CD14-positive monocyte (primary cell): ENCODE measurements at regions not wholly inside any gene's neighbourhood (a gene's known extent, or its start where the extent isn't known, plus 50 kb on each side); places are given as distances from the start of the nearest gene placed in this dataset.
A peak's percentile ranks its signal among the peaks of the same experiment; 100 is the strongest.

Experiments
- DNase-seq, 3 donors: peaks; one replicate each; pipeline ENCODE4 v3.0.0-alpha.2; 2011 to 2022
- H2AFZ ChIP-seq: 2 replicates; pipeline ENCODE4 v1.6.0; 2012; ENCODE audit warnings: mild to moderate bottlenecking, low read depth, low read length, inconsistent platforms; ENCODE audit not compliant: insufficient read depth, poor library complexity, severe bottlenecking
- H3K27ac ChIP-seq, 2 donors: 1 replicate in 1 of 2; 2 replicates in 1 of 2; pipeline ENCODE4 v1.5.1; 2012 to 2013; ENCODE audit warnings: low read length in 2 of 2, control low read depth in 1 of 2, inconsistent platforms in 1 of 2, low read depth in 1 of 2, mild to moderate bottlenecking in 1 of 2
- H3K27me3 ChIP-seq, 2 donors: one replicate each; pipeline versions ENCODE4 v1.6.0 to v1.6.1; 2011 to 2013; ENCODE audit warnings: low read length in 2 of 2; ENCODE audit not compliant: control insufficient read depth in 2 of 2, insufficient read depth in 2 of 2
- H3K36me3 ChIP-seq, 2 donors: replicated peaks in 1 of 2; 1 replicate in 1 of 2; 2 replicates in 1 of 2; pipeline versions ENCODE4 v1.5.1 to v1.6.1; 2012 to 2013; ENCODE audit warnings: low read length in 2 of 2, control low read depth in 1 of 2, inconsistent platforms in 1 of 2, mild to moderate bottlenecking in 1 of 2; ENCODE audit not compliant: insufficient read depth in 2 of 2, control insufficient read depth in 1 of 2
- H3K4me1 ChIP-seq, 2 donors: 1 replicate in 1 of 2; 2 replicates in 1 of 2; pipeline versions ENCODE4 v1.5.1 to v1.6.1; 2012 to 2013; ENCODE audit warnings: low read length in 2 of 2, control low read depth in 1 of 2, inconsistent platforms in 1 of 2, mild to moderate bottlenecking in 1 of 2, moderate library complexity in 1 of 2; ENCODE audit not compliant: insufficient read depth in 2 of 2, control insufficient read depth in 1 of 2
- H3K4me2 ChIP-seq: replicated peaks from 2 replicates; pipeline ENCODE3; 2012; ENCODE audit warnings: low read length, moderate library complexity, mild to moderate bottlenecking; ENCODE audit not compliant: poor library complexity, severe bottlenecking; ENCODE audit errors: extremely low read depth
- H3K4me3 ChIP-seq, 3 experiments: fragments of 200-600 bp in 1 of 3; sonication (generic) in 1 of 3; replicated peaks in 1 of 3; 1 replicate in 2 of 3; 2 replicates in 1 of 3; pipeline ENCODE4 v1.5.1; 2011 to 2013; ENCODE audit warnings: low read length in 3 of 3, mild to moderate bottlenecking in 3 of 3, control low read depth in 2 of 3, low read depth in 2 of 3, inconsistent platforms in 1 of 3, moderate library complexity in 1 of 3
- H3K79me2 ChIP-seq: 2 replicates; pipeline ENCODE4 v1.6.0; 2012; ENCODE audit warnings: mild to moderate bottlenecking, control low read depth, inconsistent platforms, low read length, moderate library complexity; ENCODE audit not compliant: insufficient read depth
- H3K9ac ChIP-seq: 2 replicates; pipeline ENCODE4 v1.6.0; 2017; ENCODE audit warnings: low read length, mild to moderate bottlenecking; ENCODE audit not compliant: insufficient read depth, poor library complexity, severe bottlenecking
- H3K9me3 ChIP-seq, 2 donors: replicated peaks in 1 of 2; 1 replicate in 1 of 2; 2 replicates in 1 of 2; pipeline versions ENCODE4 v1.5.1 to v1.6.1; 2012 to 2013; ENCODE audit warnings: low read length in 2 of 2, control low read depth in 1 of 2; ENCODE audit not compliant: control insufficient read depth in 1 of 2, insufficient read depth in 1 of 2
- H4K20me1 ChIP-seq: 2 replicates; pipeline ENCODE4 v1.6.0; 2012; ENCODE audit warnings: mild to moderate bottlenecking, low read length, control low read depth, moderate library complexity; ENCODE audit not compliant: insufficient read depth
- H3K27ac Mint-ChIP-seq, 7 donors: one replicate each; pipeline ENCODE4 v1.8.0; 2020; ENCODE audit warnings: mild to moderate bottlenecking in 7 of 7, mixed read lengths in 7 of 7, moderate library complexity in 6 of 7, inconsistent platforms in 2 of 7
- H3K27me3 Mint-ChIP-seq, 3 donors: one replicate each; pipeline ENCODE4 v1.8.0; 2021 to 2022; ENCODE audit warnings: low read depth in 3 of 3, mild to moderate bottlenecking in 3 of 3, mixed read lengths in 3 of 3, moderate library complexity in 3 of 3, inconsistent platforms in 1 of 3
- H3K36me3 Mint-ChIP-seq, 2 donors: one replicate each; pipeline ENCODE4 v1.8.0; 2020; ENCODE audit warnings: mixed read lengths in 2 of 2, inconsistent platforms in 1 of 2, mild to moderate bottlenecking in 1 of 2
- H3K4me1 Mint-ChIP-seq: one replicate; pipeline ENCODE4 v1.8.0; 2020; ENCODE audit warnings: mild to moderate bottlenecking, mixed read lengths
- H3K4me3 Mint-ChIP-seq, 2 donors: one replicate each; pipeline ENCODE4 v1.8.0; 2020; ENCODE audit warnings: mild to moderate bottlenecking in 2 of 2, mixed read lengths in 2 of 2, moderate library complexity in 1 of 2
- H3K9me3 Mint-ChIP-seq, 7 donors: one replicate each; pipeline ENCODE4 v1.8.0; 2020 to 2022; ENCODE audit warnings: mixed read lengths in 7 of 7, mild to moderate bottlenecking in 6 of 7, moderate library complexity in 6 of 7, inconsistent platforms in 2 of 7
- WGBS: methylation state at CpG from one replicate; pipeline ENCODE4 v1.1.5; 2013; ENCODE audit warnings: missing lambda C conversion rate; ENCODE audit not compliant: insufficient coverage; 5-methylcytosine and 5-hydroxymethylcytosine counted together
- intact Hi-C, 2 donors: fragments of 100-400 bp; cut with micrococcal nuclease; formaldehyde crosslinking; loops; one replicate each; pipeline versions ENCODE4 v1.15.0 to v1.15.1; 2023
- TF ChIP-seq, protein P1 (sequence below): fragments of 200-600 bp; IDR thresholded peaks from one replicate; pipeline ENCODE4 v1.8.0; 2022; ENCODE audit warnings: antibody characterized with exemption, mild to moderate bottlenecking

DNA sequence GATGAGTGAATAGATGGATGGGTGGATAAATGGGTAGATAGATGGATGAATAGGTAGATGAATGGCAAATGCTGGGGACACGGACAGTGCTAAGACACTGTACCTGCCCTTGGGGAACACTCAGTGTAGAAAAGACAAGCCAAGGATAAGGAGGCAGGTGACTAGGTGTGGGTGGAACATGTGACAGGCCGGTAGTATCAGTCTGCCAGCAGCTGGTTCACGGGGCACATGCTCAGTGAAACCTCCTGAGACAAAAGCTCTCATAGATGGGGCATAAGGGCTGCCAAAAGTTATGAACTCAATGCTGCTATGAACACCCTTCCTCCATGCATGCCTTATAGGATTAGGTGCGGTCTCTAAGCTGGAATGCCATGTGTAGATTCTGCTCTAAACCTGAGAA lies 71.0 kb downstream of the C5orf15 start:
- Mint-ChIP-seq H3K36me3 (no peaks in the 10 kb centered on the region), H3K9me3 (no peaks in the 10 kb centered on the region), H3K27me3 (peaks cover 4 to 8% (median 5%) of the 10 kb centered on the region in 3 donors), H3K27ac (no peak overlapping the region), H3K4me1 (no peaks in the 10 kb centered on the region), H3K4me3 (no peak overlapping the region)
- TF ChIP-seq, protein P1, sequence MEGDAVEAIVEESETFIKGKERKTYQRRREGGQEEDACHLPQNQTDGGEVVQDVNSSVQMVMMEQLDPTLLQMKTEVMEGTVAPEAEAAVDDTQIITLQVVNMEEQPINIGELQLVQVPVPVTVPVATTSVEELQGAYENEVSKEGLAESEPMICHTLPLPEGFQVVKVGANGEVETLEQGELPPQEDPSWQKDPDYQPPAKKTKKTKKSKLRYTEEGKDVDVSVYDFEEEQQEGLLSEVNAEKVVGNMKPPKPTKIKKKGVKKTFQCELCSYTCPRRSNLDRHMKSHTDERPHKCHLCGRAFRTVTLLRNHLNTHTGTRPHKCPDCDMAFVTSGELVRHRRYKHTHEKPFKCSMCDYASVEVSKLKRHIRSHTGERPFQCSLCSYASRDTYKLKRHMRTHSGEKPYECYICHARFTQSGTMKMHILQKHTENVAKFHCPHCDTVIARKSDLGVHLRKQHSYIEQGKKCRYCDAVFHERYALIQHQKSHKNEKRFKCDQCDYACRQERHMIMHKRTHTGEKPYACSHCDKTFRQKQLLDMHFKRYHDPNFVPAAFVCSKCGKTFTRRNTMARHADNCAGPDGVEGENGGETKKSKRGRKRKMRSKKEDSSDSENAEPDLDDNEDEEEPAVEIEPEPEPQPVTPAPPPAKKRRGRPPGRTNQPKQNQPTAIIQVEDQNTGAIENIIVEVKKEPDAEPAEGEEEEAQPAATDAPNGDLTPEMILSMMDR = no peak
- no peaks in the 10 kb centered on the region for H4K20me1 ChIP-seq
- no peak overlapping the region for H3K27ac ChIP-seq
- no peaks in the 10 kb centered on the region for H3K36me3 ChIP-seq
- DNase-seq = no peak
- H3K9ac ChIP-seq = no peak overlapping the region
- 89% methylated on average over 3 of the region's 4 CpGs for whole genome bisulfite sequencing
- H3K4me3 ChIP-seq = no peak overlapping the region
- no peaks in the 10 kb centered on the region for H3K27me3 ChIP-seq
- H3K9me3 ChIP-seq = no peaks in the 10 kb centered on the region
- no peak overlapping the region for H2AFZ ChIP-seq
- intact Hi-C loops = no loop called here
- H3K4me1 ChIP-seq = no peaks in the 10 kb centered on the region
- H3K4me2 ChIP-seq = no peak overlapping the region
- H3K79me2 ChIP-seq = no peaks in the 10 kb centered on the region

DNA sequence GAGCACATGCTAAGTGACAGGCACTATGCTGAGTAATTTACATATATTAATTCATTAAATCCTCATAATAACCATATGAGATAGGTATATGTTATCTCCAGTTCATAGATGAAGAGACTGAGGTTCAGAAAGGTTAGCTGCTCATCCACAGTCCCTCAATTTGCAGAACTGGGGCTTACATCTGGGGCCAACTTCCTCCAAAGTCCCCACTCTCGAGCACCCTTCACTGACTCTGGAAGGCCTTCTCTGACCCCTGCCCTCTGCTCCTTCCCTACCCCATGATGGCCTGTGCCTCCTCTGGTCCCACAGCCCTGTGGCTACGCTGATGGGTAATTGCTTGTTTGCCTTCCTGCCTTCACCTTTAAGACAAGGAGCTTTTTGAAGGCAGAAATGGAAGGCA lies 71.6 kb downstream of the C5orf15 start:
- Histone ChIP-seq H3K27ac (no peak overlapping the region), H3K79me2 (no peaks in the 10 kb centered on the region), H3K27me3 (no peaks in the 10 kb centered on the region), H3K9ac (no peak overlapping the region), H3K4me3 (no peak overlapping the region), H2AFZ (no peak overlapping the region), H3K36me3 (no peaks in the 10 kb centered on the region), H3K4me2 (no peak overlapping the region), H3K4me1 (no peaks in the 10 kb centered on the region), H4K20me1 (no peaks in the 10 kb centered on the region), H3K9me3 (no peaks in the 10 kb centered on the region)
- 80% methylated on average over 2 of the region's 2 CpGs for WGBS
- peak overlapping the region in 1 of 2 donors; percentile 2 for H3K4me3 Mint-ChIP-seq
- no peaks in the 10 kb centered on the region for H3K9me3 Mint-ChIP-seq
- no peaks in the 10 kb centered on the region for H3K36me3 Mint-ChIP-seq
- intact Hi-C loops = no loop called here
- H3K27me3 Mint-ChIP-seq = peaks cover 4 to 6% (median 5%) of the 10 kb centered on the region in 3 donors
- TF ChIP-seq, protein P1 = no peak
- no peaks in the 10 kb centered on the region for H3K4me1 Mint-ChIP-seq
- no peak for DNase-seq
- H3K27ac Mint-ChIP-seq = no peak overlapping the region
